Endothelial cell of umbilical vein (primary cell): ENCODE measurements at regions not wholly inside any gene's neighbourhood (a gene's known extent, or its start where the extent isn't known, plus 50 kb on each side); places are given as distances from the start of the nearest gene placed in this dataset.

Experiments
- BruUV-seq: library from RNA; stranded (reverse); fragments of 400-500 nt; replicated peaks from 2 replicates; lab custom pipeline; 2021; lab: Mats Ljungman, UMichigan
- CTCF ChIA-PET: fragments of 300-600, 350-600 bp; sonication (Branson Sonifier 250); formaldehyde crosslinking; loops from one replicate; lab custom pipeline; 2021; ENCODE audit warnings: antibody characterized with exemption, inconsistent platforms; lab: Charles Lee
- POLR2A ChIA-PET: fragments of 300-600, 350-600 bp; sonication (Branson Sonifier 250); formaldehyde crosslinking; loops from one replicate; lab custom pipeline; 2021; ENCODE audit warnings: antibody characterized with exemption, inconsistent platforms; lab: Charles Lee
- DNase-seq: peaks from one replicate; pipeline ENCODE4 v3.0.0-alpha.2; 2011; ENCODE audit warnings: low read depth, low spot score
- FAIRE-seq: peaks from 2 replicates; lab custom pipeline; 2011; peaks lifted over from hg19 to GRCh38; lab: Jason Lieb, UNC
- H2AFZ ChIP-seq: 2 replicates; pipeline ENCODE4 v1.6.0; 2012; ENCODE audit warnings: low read depth, low read length, control low read depth, inconsistent platforms
- H3K27ac ChIP-seq: 2 replicates; pipeline ENCODE4 v1.5.1; 2011; ENCODE audit warnings: low read depth, mild to moderate bottlenecking, control low read depth, low read length, moderate library complexity; ENCODE audit not compliant: insufficient read depth
- H3K27me3 ChIP-seq, 2 experiments: 2 replicates each; pipeline versions ENCODE4 v1.6.0 to v1.6.1; 2011; ENCODE audit warnings: low read length in 2 of 2, mixed read lengths in 1 of 2; ENCODE audit not compliant: control insufficient read depth in 2 of 2, insufficient read depth in 2 of 2
- H3K36me3 ChIP-seq, 2 experiments: 2 replicates in 1 of 2; 3 replicates in 1 of 2; pipeline ENCODE4 v1.5.1; 2011; ENCODE audit warnings: low read length in 2 of 2, mild to moderate bottlenecking in 1 of 2, moderate library complexity in 1 of 2; ENCODE audit not compliant: control insufficient read depth in 2 of 2, insufficient read depth in 2 of 2; ENCODE audit errors: extremely low read depth in 1 of 2
- H3K4me1 ChIP-seq: 3 replicates; pipeline ENCODE4 v1.5.1; 2011; ENCODE audit warnings: mild to moderate bottlenecking, low read length; ENCODE audit not compliant: control insufficient read depth, insufficient read depth; ENCODE audit errors: extremely low read depth
- H3K4me2 ChIP-seq: 2 replicates; pipeline ENCODE4 v1.6.1; 2011; ENCODE audit warnings: low read length, control low read depth, mixed read lengths; ENCODE audit not compliant: insufficient read depth
- H3K4me3 ChIP-seq, 3 experiments: fragments of 200-600 bp in 1 of 3; sonication (generic), shearing (Covaris generic) in 1 of 3; replicated peaks in 1 of 3; 2 replicates each; pipeline ENCODE4 v1.5.1; 2011 to 2016; ENCODE audit warnings: control low read depth in 3 of 3, low read length in 3 of 3, mild to moderate bottlenecking in 2 of 3, inconsistent platforms in 1 of 3, low read depth in 1 of 3, moderate library complexity in 1 of 3; ENCODE audit not compliant: insufficient read depth in 1 of 3
- H3K79me2 ChIP-seq: 2 replicates; pipeline ENCODE4 v1.6.0; 2012; ENCODE audit warnings: low read length, inconsistent platforms; ENCODE audit not compliant: control insufficient read depth, insufficient read depth
- H3K9ac ChIP-seq: replicated peaks from 2 replicates; pipeline ENCODE3; 2011; ENCODE audit warnings: low read length, control low read depth; ENCODE audit not compliant: insufficient read depth; ENCODE audit errors: extremely low read depth
- H3K9me1 ChIP-seq: replicated peaks from 3 replicates; pipeline ENCODE4 v1.6.0; 2011; ENCODE audit warnings: mild to moderate bottlenecking, low read length; ENCODE audit not compliant: control insufficient read depth, insufficient read depth; ENCODE audit errors: extremely low read depth
- H3K9me3 ChIP-seq: replicated peaks from 2 replicates; pipeline ENCODE4 v1.5.1; 2012; ENCODE audit warnings: low read length, inconsistent platforms; ENCODE audit not compliant: control insufficient read depth, insufficient read depth
- H4K20me1 ChIP-seq: replicated peaks from 2 replicates; pipeline ENCODE3; 2011; ENCODE audit warnings: mild to moderate bottlenecking, low read length; ENCODE audit not compliant: control insufficient read depth, insufficient read depth; ENCODE audit errors: extremely low read depth
- EZH2 ChIP-seq: IDR thresholded peaks from 2 replicates; pipeline ENCODE4 v1.6.1; 2012; ENCODE audit warnings: borderline replicate concordance, low read depth, mild to moderate bottlenecking, moderate library complexity, low read length, inconsistent platforms; ENCODE audit not compliant: severe bottlenecking
- FOS ChIP-seq: IDR thresholded peaks from 2 replicates; pipeline ENCODE4 v1.6.1; 2011; ENCODE audit warnings: mild to moderate bottlenecking, low read length, moderate library complexity, borderline replicate concordance; ENCODE audit not compliant: insufficient read depth
- GATA2 ChIP-seq: IDR thresholded peaks from 2 replicates; pipeline ENCODE4 v1.7.0; 2011; ENCODE audit warnings: low read depth, mild to moderate bottlenecking, moderate library complexity, mixed read lengths, low read length; ENCODE audit not compliant: insufficient read length, insufficient read depth
- JUN ChIP-seq: IDR thresholded peaks from 2 replicates; pipeline ENCODE4 v1.6.1; 2011; ENCODE audit warnings: borderline replicate concordance, low read depth; ENCODE audit not compliant: insufficient read length, insufficient read depth
- MYC ChIP-seq: IDR thresholded peaks from one replicate; pipeline ENCODE4 v1.6.1; 2011; ENCODE audit warnings: mild to moderate bottlenecking, low read depth, low read length
- POLR2A ChIP-seq: IDR thresholded peaks from 2 replicates; pipeline ENCODE4 v1.6.1; 2012; ENCODE audit warnings: low read depth, mild to moderate bottlenecking, control low read depth, low read length
- POLR2AphosphoS5 ChIP-seq: IDR thresholded peaks from 2 replicates; pipeline ENCODE4 v1.6.1; 2012; ENCODE audit warnings: low read depth, mild to moderate bottlenecking, control low read depth, low read length, moderate library complexity; ENCODE audit not compliant: insufficient read depth
- dilution Hi-C: fragments of 300-500 bp; cut with MboI; formaldehyde crosslinking; loops from one replicate; pipeline ENCODE4 v1.15.0; 2019; ENCODE audit warnings: low sequenced_read_pairs; ENCODE audit not compliant: extremely low pct_ligation_motif_present
- intact Hi-C: fragments of 100-400 bp; cut with micrococcal nuclease; formaldehyde crosslinking; loops from one replicate; pipeline ENCODE4 v1.10.0; 2022
- TF ChIP-seq, protein P1 (sequence below), 2 donors: IDR thresholded peaks; 1 replicate in 1 of 2; 2 replicates in 1 of 2; pipeline ENCODE4 v1.5.1; 2011; ENCODE audit warnings: low read length in 2 of 2, mild to moderate bottlenecking in 2 of 2, moderate library complexity in 2 of 2, control low read depth in 1 of 2, inconsistent platforms in 1 of 2, low read depth in 1 of 2; ENCODE audit not compliant: insufficient read depth in 1 of 2; ENCODE audit errors: extremely low read depth in 1 of 2
- TF ChIP-seq, protein P2 (sequence below): IDR thresholded peaks from 2 replicates; pipeline ENCODE4 v1.6.1; 2011; ENCODE audit not compliant: insufficient read depth, insufficient read length

DNA sequence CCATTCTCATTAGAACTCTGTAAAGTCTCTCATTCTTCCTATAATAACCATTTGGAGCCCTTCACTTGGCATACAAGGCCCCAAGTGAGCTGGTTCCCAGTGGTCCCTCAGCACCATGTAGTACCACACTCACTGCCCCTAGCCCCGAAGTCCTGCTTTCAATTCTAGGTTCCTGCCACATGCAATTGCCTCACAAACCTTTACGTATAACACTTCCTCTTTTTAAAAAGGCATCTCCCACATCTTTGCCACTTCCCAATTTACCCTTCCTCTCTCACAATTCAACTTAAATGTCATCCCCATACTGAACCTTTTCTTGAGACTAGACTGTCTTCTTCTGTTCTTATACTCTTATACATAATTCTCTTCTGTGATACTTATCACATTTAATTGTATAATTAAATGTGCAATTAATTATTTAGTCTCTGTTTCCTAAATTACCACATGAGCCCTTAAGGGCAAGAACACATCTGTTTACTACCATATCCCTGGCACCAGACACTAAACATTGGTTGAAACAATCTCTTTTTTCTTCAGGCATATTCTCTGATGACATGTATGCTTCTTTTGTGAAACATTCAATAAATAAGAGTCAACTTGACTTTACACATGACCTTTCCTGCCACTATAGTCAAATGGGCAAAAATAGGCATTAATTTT is 304.0 kb downstream of the SPRY2 start:
- intact Hi-C loops, result loop anchor here (5.0 kb wide), 2 partner anchors 240 to 260 kb away; no protein-coding TSS in a partner anchor
- POLR2A ChIA-PET, result no interaction called here
- Histone ChIP-seq H2AFZ (peak overlapping the region; percentile 17), H3K9ac (no peak overlapping the region), H3K9me3 (no peaks in the 10 kb centered on the region), H3K4me3 (no peak overlapping the region), H3K9me1 (no peaks in the 10 kb centered on the region), H3K36me3 (no peaks in the 10 kb centered on the region), H3K27me3 (no peaks in the 10 kb centered on the region), H3K4me2 (no peak overlapping the region), H3K27ac (peak overlapping the region; percentile 77), H4K20me1 (no peaks in the 10 kb centered on the region), H3K4me1 (peaks cover 36% of the 10 kb centered on the region), H3K79me2 (no peaks in the 10 kb centered on the region)
- BruUV-seq, result TSS peak; percentile 64
- CTCF ChIA-PET, result interaction anchor here (0.8 to 1.9 kb wide), 3 partner anchors 100 to 306 kb away, joined by 3 to 9 read pairs (median 4); partner anchors contain the start of gene SPRY2
- FAIRE-seq, result no peak
- no peak for DNase-seq
- dilution Hi-C loops, result loop anchor here (25.0 kb wide), 1 partner anchor 300 kb away; the partner anchor contains the start of gene SPRY2
- TF ChIP-seq, protein P1, sequence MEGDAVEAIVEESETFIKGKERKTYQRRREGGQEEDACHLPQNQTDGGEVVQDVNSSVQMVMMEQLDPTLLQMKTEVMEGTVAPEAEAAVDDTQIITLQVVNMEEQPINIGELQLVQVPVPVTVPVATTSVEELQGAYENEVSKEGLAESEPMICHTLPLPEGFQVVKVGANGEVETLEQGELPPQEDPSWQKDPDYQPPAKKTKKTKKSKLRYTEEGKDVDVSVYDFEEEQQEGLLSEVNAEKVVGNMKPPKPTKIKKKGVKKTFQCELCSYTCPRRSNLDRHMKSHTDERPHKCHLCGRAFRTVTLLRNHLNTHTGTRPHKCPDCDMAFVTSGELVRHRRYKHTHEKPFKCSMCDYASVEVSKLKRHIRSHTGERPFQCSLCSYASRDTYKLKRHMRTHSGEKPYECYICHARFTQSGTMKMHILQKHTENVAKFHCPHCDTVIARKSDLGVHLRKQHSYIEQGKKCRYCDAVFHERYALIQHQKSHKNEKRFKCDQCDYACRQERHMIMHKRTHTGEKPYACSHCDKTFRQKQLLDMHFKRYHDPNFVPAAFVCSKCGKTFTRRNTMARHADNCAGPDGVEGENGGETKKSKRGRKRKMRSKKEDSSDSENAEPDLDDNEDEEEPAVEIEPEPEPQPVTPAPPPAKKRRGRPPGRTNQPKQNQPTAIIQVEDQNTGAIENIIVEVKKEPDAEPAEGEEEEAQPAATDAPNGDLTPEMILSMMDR (IDR thresholded peaks at IDR 0.05; ENCODE audit: extremely low read depth in 1 of 2, insufficient read depth in 1 of 2, low read depth in 1 of 2, low read length in 2 of 2), result no peak

DNA sequence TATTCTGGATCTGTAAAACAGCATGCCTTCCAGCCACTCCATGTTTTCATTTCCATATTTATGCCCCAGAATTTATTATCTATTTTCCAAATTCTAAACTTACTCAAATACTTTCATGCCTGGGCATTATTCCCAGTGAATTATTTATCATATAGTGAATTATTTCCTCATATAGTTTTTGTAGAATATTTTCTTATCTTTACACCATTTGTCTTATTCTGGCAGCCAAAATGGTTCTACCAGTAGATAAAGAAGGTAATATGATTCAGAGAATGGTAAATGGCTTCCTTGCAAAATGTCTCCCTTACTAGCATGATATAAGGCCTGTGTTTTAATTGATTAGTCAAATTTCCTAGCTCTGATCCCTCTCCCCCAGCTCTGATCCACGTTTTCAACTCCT is 305.8 kb downstream of the SPRY2 start:
- POLR2A ChIA-PET, result no interaction called here

More for the DNA sequence above, 305.8 kb downstream of the SPRY2 start:
- FAIRE-seq (no peak), DNase-seq (no peak)
- Histone ChIP-seq H3K4me1 (peaks cover 25% of the 10 kb centered on the region), H3K9me1 (no peaks in the 10 kb centered on the region), H3K9ac (no peak overlapping the region), H3K27ac (no peak overlapping the region), H3K9me3 (no peaks in the 10 kb centered on the region), H3K4me3 (no peak overlapping the region), H4K20me1 (no peaks in the 10 kb centered on the region), H3K4me2 (no peak overlapping the region), H2AFZ (peak overlapping the region; percentile 13), H3K79me2 (no peaks in the 10 kb centered on the region), H3K36me3 (no peaks in the 10 kb centered on the region), H3K27me3 (no peaks in the 10 kb centered on the region)
- CTCF ChIA-PET, result no interaction called here
- intact Hi-C loops (loop anchor here (5.0 kb wide), 2 partner anchors 242 to 258 kb away; no protein-coding TSS in a partner anchor), dilution Hi-C loops (loop anchor here (25.0 kb wide), 1 partner anchor 302 kb away; the partner anchor contains the start of gene SPRY2)
- BruUV-seq, result no TSS peak
- TF ChIP-seq MYC, result no peak
- no peak for TF ChIP-seq JUN
- TF ChIP-seq FOS, result no peak
- TF ChIP-seq, protein P2, sequence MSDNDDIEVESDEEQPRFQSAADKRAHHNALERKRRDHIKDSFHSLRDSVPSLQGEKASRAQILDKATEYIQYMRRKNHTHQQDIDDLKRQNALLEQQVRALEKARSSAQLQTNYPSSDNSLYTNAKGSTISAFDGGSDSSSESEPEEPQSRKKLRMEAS, result no peak
- TF ChIP-seq, protein P1 (IDR thresholded peaks at IDR 0.05; ENCODE audit: extremely low read depth in 1 of 2, insufficient read depth in 1 of 2, low read depth in 1 of 2, low read length in 2 of 2), result no peak
- no peak for TF ChIP-seq GATA2
- no peak for TF ChIP-seq POLR2AphosphoS5
- TF ChIP-seq EZH2, result no peak
- no peak for TF ChIP-seq POLR2A
